ENCODE measurements at regions not wholly inside any gene's neighbourhood (a gene's known extent, or its start where the extent isn't known, plus 50 kb on each side); places are given as distances from the start of the nearest gene placed in this dataset.

- H3K27ac Mint-ChIP-seq, result no peak overlapping the region
Measured at GRCh38 chr2:235194351-235194750, 242.5 kb downstream of the SH3BP4 start.

GRCh38 chr2:235194836-235195235, 243.0 kb downstream of the SH3BP4 start:
- Mint-ChIP-seq H3K9me3 (peaks cover 3% of the 10 kb centered on the region), H3K27me3 (ENCODE audit: low read depth) (peaks cover 32% of the 10 kb centered on the region), H3K4me1 (peaks cover 13% of the 10 kb centered on the region), H3K4me3 (no peak overlapping the region), H3K36me3 (ENCODE audit: low read depth) (no peaks in the 10 kb centered on the region), H3K27ac (no peak overlapping the region)
- no peak for TF ChIP-seq CTCF (IDR thresholded peaks at IDR 0.05; ENCODE audit: unreplicated experiment in 3 of 3)

More at GRCh38 chr2:235194351-235194750, 242.5 kb downstream of the SH3BP4 start:
- H3K27me3 Mint-ChIP-seq (ENCODE audit: low read depth), result peaks cover 37% of the 10 kb centered on the region
- no peaks in the 10 kb centered on the region for H3K36me3 Mint-ChIP-seq (ENCODE audit: low read depth)
- TF ChIP-seq CTCF (IDR thresholded peaks at IDR 0.05; ENCODE audit: unreplicated experiment in 3 of 3), result no peak
- H3K4me1 Mint-ChIP-seq, result peaks cover 13% of the 10 kb centered on the region
- peaks cover 3% of the 10 kb centered on the region for H3K9me3 Mint-ChIP-seq
- no peak overlapping the region for H3K4me3 Mint-ChIP-seq

GRCh38 chr2:235195921-235196320, 244.1 kb downstream of the SH3BP4 start:
- Mint-ChIP-seq H3K4me3 (no peak overlapping the region), H3K27me3 (ENCODE audit: low read depth) (peaks cover 23% of the 10 kb centered on the region), H3K4me1 (peaks cover 13% of the 10 kb centered on the region), H3K36me3 (ENCODE audit: low read depth) (no peaks in the 10 kb centered on the region), H3K9me3 (peaks cover 3% of the 10 kb centered on the region), H3K27ac (no peak overlapping the region)
- no peak for TF ChIP-seq CTCF (IDR thresholded peaks at IDR 0.05; ENCODE audit: unreplicated experiment in 3 of 3)

GRCh38 chr2:235199128-235199527, 247.3 kb downstream of the SH3BP4 start:
- H3K9me3 Mint-ChIP-seq, result peaks cover 2% of the 10 kb centered on the region
- no peak overlapping the region for H3K27ac Mint-ChIP-seq
- H3K36me3 Mint-ChIP-seq (ENCODE audit: low read depth), result no peaks in the 10 kb centered on the region
- H3K4me1 Mint-ChIP-seq, result peaks cover 25% of the 10 kb centered on the region
- H3K27me3 Mint-ChIP-seq (ENCODE audit: low read depth), result peaks cover 24% of the 10 kb centered on the region
- TF ChIP-seq CTCF (IDR thresholded peaks at IDR 0.05; ENCODE audit: unreplicated experiment in 3 of 3), result no peak
- H3K4me3 Mint-ChIP-seq, result no peak overlapping the region

GRCh38 chr2:235200216-235200615, 248.4 kb downstream of the SH3BP4 start:
- Mint-ChIP-seq H3K36me3 (ENCODE audit: low read depth) (no peaks in the 10 kb centered on the region), H3K4me1 (peaks cover 32% of the 10 kb centered on the region), H3K27me3 (ENCODE audit: low read depth) (peaks cover 21% of the 10 kb centered on the region), H3K27ac (no peak overlapping the region), H3K4me3 (no peak overlapping the region), H3K9me3 (peaks cover 2% of the 10 kb centered on the region)
- TF ChIP-seq CTCF (IDR thresholded peaks at IDR 0.05; ENCODE audit: unreplicated experiment in 3 of 3), result no peak

- Mint-ChIP-seq H3K9me3 (peaks cover 2% of the 10 kb centered on the region), H3K27ac (no peak overlapping the region), H3K36me3 (ENCODE audit: low read depth) (no peaks in the 10 kb centered on the region), H3K4me1 (peaks cover 44% of the 10 kb centered on the region), H3K27me3 (ENCODE audit: low read depth) (peaks cover 26% of the 10 kb centered on the region), H3K4me3 (no peak overlapping the region)
- no peak for TF ChIP-seq CTCF (IDR thresholded peaks at IDR 0.05; ENCODE audit: unreplicated experiment in 3 of 3)
Measured at GRCh38 chr2:235201756-235202155, 249.9 kb downstream of the SH3BP4 start.

Data from nephron (organoid).